ENCODE measurements at regions not wholly inside any gene's neighbourhood (a gene's known extent, or its start where the extent isn't known, plus 50 kb on each side); places are given as distances from the start of the nearest gene placed in this dataset.

DNA sequence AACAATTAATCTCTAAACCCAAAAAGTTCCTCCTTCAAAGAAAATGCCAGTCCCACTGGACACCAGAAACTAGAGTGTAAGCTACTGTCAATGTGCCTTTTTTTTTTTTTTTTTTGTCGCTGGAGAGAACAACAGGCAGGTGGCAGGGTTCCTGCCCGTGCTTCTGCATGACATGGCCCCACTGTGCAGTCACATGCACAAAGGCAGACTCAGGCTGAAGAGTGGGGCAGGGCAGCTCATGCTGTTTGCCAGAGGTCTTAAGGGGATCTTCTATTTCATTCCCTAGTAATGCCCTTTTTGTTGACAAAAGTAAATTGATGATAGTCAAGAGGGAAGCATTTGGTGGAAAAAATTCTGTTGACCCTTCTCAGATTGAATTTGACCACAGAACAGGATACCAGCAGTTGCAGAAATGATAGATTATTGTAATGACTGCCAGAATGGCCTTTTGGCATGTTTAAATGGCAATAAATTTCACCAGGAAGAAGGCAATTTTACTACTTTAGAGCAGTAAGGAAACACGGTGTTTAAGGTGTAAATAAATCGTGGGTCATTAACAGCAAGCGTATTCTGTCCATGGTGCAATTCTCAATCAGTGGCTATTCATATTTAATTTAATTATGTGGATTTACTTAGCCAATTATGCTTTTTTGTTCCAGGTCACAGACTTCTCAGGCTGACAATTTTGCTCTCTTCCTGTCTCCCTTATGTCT lies 80.9 kb downstream of the NKX6-1 start:
- no peak overlapping the region for H3K27ac ChIP-seq
- DNase-seq = no peak
- H3K9ac ChIP-seq = no peak overlapping the region
- H2AFZ ChIP-seq = no peak overlapping the region
- no peak overlapping the region for H3K4me3 ChIP-seq
- no peak for TF ChIP-seq EZH2phosphoT487 (IDR thresholded peaks at IDR 0.05; ENCODE audit: insufficient read depth, low read depth)
- no peak for TF ChIP-seq EZH2 (IDR thresholded peaks at IDR 0.05; ENCODE audit: insufficient read depth, poor library complexity, severe bottlenecking)
- H3K36me3 ChIP-seq (ENCODE audit: low read depth) = no peaks in the 10 kb centered on the region
- no peaks in the 10 kb centered on the region for H3K9me3 ChIP-seq (ENCODE audit: low read depth)
- H3K9me2 ChIP-seq (ENCODE audit: insufficient read depth) = no peaks in the 10 kb centered on the region
- WGBS, 2 experiments (ENCODE audit: low coverage in 1 of 2, low lambda C conversion rate in 2 of 2, missing lambda C conversion rate in 2 of 2) = 4 to 6% methylated on average over 5 of the region's 5 CpGs
- no peak overlapping the region for H3K4me2 ChIP-seq (ENCODE audit: unreplicated experiment)
- H3K79me2 ChIP-seq (ENCODE audit: insufficient read depth) = no peaks in the 10 kb centered on the region
- in situ Hi-C loops (cut with MboI) = no loop called here
- H3F3A ChIP-seq (ENCODE audit: insufficient read depth) = no peaks in the 10 kb centered on the region
- no peaks in the 10 kb centered on the region; the same call in none of the 2 replicates for H3K27me3 ChIP-seq (replicated peaks; ENCODE audit: insufficient read depth)
- no peaks in the 10 kb centered on the region for H4K20me1 ChIP-seq (ENCODE audit: insufficient read depth)
- no peaks in the 10 kb centered on the region for H3K4me1 ChIP-seq (ENCODE audit: insufficient read depth)

- H3K4me3 ChIP-seq = no peak overlapping the region
- H3K4me2 ChIP-seq (ENCODE audit: unreplicated experiment) = no peak overlapping the region
- WGBS, 2 experiments (ENCODE audit: low coverage in 1 of 2, low lambda C conversion rate in 2 of 2, missing lambda C conversion rate in 2 of 2) = 7 to 12% methylated on average over 1 of the region's 1 CpG
- H3K27me3 ChIP-seq (replicated peaks; ENCODE audit: insufficient read depth) = peaks cover 12% of the 10 kb centered on the region
- TF ChIP-seq EZH2 (IDR thresholded peaks at IDR 0.05; ENCODE audit: insufficient read depth, poor library complexity, severe bottlenecking) (no peak), EZH2phosphoT487 (IDR thresholded peaks at IDR 0.05; ENCODE audit: insufficient read depth, low read depth) (no peak)
- no peak overlapping the region for H3K27ac ChIP-seq
- H3F3A ChIP-seq (ENCODE audit: insufficient read depth) = no peaks in the 10 kb centered on the region
- H3K9ac ChIP-seq = no peak overlapping the region
- no peak overlapping the region for H2AFZ ChIP-seq
- H4K20me1 ChIP-seq (ENCODE audit: insufficient read depth) = no peaks in the 10 kb centered on the region
- no peaks in the 10 kb centered on the region for H3K9me3 ChIP-seq (ENCODE audit: low read depth)
- H3K9me2 ChIP-seq (ENCODE audit: insufficient read depth) = no peaks in the 10 kb centered on the region
- H3K4me1 ChIP-seq (ENCODE audit: insufficient read depth) = no peaks in the 10 kb centered on the region
- in situ Hi-C loops (cut with MboI) = no loop called here
- H3K79me2 ChIP-seq (ENCODE audit: insufficient read depth) = no peaks in the 10 kb centered on the region
- H3K36me3 ChIP-seq (ENCODE audit: low read depth) = no peaks in the 10 kb centered on the region
- DNase-seq = no peak
These were observed 85.1 kb downstream of the NKX6-1 start for GRCh38 chr4:84413976-84414375.

GRCh38 chr4:84413480-84413879 lies 85.6 kb downstream of the NKX6-1 start:
- Histone ChIP-seq H3F3A (ENCODE audit: insufficient read depth) (no peaks in the 10 kb centered on the region), H3K27ac (no peak overlapping the region), H4K20me1 (ENCODE audit: insufficient read depth) (no peaks in the 10 kb centered on the region), H3K36me3 (ENCODE audit: low read depth) (no peaks in the 10 kb centered on the region), H3K4me2 (ENCODE audit: unreplicated experiment) (no peak overlapping the region), H3K9me3 (ENCODE audit: low read depth) (no peaks in the 10 kb centered on the region), H2AFZ (no peak overlapping the region), H3K27me3 (replicated peaks; ENCODE audit: insufficient read depth) (peaks cover 12% of the 10 kb centered on the region), H3K9me2 (ENCODE audit: insufficient read depth) (no peaks in the 10 kb centered on the region), H3K9ac (no peak overlapping the region), H3K4me3 (no peak overlapping the region), H3K4me1 (ENCODE audit: insufficient read depth) (no peaks in the 10 kb centered on the region), H3K79me2 (ENCODE audit: insufficient read depth) (no peaks in the 10 kb centered on the region)
- DNase-seq = no peak
- in situ Hi-C loops (cut with MboI) = no loop called here
- no peak for TF ChIP-seq EZH2phosphoT487 (IDR thresholded peaks at IDR 0.05; ENCODE audit: insufficient read depth, low read depth)
- TF ChIP-seq EZH2 (IDR thresholded peaks at IDR 0.05; ENCODE audit: insufficient read depth, poor library complexity, severe bottlenecking) = no peak

DNA sequence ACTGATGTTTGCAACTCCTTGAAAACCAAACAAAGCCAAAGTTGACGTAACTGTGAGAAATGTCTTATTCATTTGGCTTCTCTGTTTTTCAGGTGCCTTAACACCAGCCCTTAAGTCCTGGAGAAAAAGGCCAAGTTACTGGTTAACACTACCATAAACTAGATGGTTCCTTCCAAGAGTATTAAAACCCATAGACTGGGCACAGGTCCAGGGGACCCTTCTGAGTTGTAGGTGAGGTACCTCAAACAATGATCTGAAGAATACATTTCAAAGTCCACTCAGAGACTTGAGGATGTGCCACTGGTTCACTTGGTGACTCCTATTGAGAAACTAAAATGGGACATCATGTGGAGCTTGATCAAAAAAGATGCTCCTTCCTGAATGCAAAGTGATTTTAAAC lies 87.0 kb downstream of the NKX6-1 start:
- Histone ChIP-seq H4K20me1 (ENCODE audit: insufficient read depth) (no peaks in the 10 kb centered on the region), H3K36me3 (ENCODE audit: low read depth) (no peaks in the 10 kb centered on the region), H3K4me3 (no peak overlapping the region), H3K4me1 (ENCODE audit: insufficient read depth) (no peaks in the 10 kb centered on the region), H3K4me2 (ENCODE audit: unreplicated experiment) (no peak overlapping the region), H3K27ac (no peak overlapping the region), H3K9me3 (ENCODE audit: low read depth) (no peaks in the 10 kb centered on the region), H2AFZ (no peak overlapping the region), H3K27me3 (replicated peaks; ENCODE audit: insufficient read depth) (peaks cover 12% of the 10 kb centered on the region), H3K9ac (no peak overlapping the region), H3K79me2 (ENCODE audit: insufficient read depth) (no peaks in the 10 kb centered on the region), H3K9me2 (ENCODE audit: insufficient read depth) (no peaks in the 10 kb centered on the region), H3F3A (ENCODE audit: insufficient read depth) (no peaks in the 10 kb centered on the region)
- 27 to 44% methylated on average over 1 of the region's 1 CpG for WGBS, 2 experiments (ENCODE audit: low coverage in 1 of 2, low lambda C conversion rate in 2 of 2, missing lambda C conversion rate in 2 of 2)
- in situ Hi-C loops (cut with MboI) = no loop called here
- TF ChIP-seq EZH2 (IDR thresholded peaks at IDR 0.05; ENCODE audit: insufficient read depth, poor library complexity, severe bottlenecking) (no peak), EZH2phosphoT487 (IDR thresholded peaks at IDR 0.05; ENCODE audit: insufficient read depth, low read depth) (no peak)
- no peak for DNase-seq
